ENCODE measurements at regions not wholly inside any gene's neighbourhood (a gene's known extent, or its start where the extent isn't known, plus 50 kb on each side); places are given as distances from the start of the nearest gene placed in this dataset.

- TF ChIP-seq EZH2phosphoT487 (IDR thresholded peaks at IDR 0.05; ENCODE audit: unreplicated experiment) (no peak), STAT1 (IDR thresholded peaks at IDR 0.05; ENCODE audit: unreplicated experiment) (no peak), EZH2 (IDR thresholded peaks at IDR 0.05; ENCODE audit: low read depth, unreplicated experiment) (no peak), ZNF114 (CRISPR knock-in tag; IDR thresholded peaks at IDR 0.05) (no peak), ZNF331 (CRISPR knock-in tag; IDR thresholded peaks at IDR 0.05; ENCODE audit: low read depth) (no peak)
- TF ChIP-seq, protein P1, sequence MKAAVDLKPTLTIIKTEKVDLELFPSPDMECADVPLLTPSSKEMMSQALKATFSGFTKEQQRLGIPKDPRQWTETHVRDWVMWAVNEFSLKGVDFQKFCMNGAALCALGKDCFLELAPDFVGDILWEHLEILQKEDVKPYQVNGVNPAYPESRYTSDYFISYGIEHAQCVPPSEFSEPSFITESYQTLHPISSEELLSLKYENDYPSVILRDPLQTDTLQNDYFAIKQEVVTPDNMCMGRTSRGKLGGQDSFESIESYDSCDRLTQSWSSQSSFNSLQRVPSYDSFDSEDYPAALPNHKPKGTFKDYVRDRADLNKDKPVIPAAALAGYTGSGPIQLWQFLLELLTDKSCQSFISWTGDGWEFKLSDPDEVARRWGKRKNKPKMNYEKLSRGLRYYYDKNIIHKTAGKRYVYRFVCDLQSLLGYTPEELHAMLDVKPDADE (IDR thresholded peaks at IDR 0.05): no peak
- no peaks in the 10 kb centered on the region for H4K20me1 ChIP-seq (replicated peaks; ENCODE audit: insufficient read depth)
- no peak for ATAC-seq
These were observed 117.6 kb upstream of the PWP1 start for GRCh38 chr12:107567876-107568619.

DNA sequence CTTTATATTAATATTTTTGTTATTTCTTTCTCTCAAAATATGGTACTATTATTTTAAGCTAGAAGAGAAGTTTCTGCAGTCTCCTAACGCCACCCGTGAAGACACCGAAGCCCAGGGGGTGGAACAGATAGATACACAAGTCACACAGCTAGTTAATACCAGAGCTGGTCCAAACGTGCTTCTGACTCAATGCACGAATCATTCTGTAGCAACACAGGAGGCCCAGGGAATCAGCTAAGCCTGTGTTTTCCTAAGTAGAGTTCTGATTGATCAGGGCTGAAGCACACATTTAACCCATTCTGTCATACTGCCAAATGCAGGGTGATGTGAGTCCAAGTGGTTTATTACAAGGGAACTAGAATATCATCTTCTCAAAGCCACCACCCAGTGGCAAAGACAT is 116.9 kb upstream of the PWP1 start:
- no peak overlapping the region for H3K4me3 ChIP-seq
- H3K9me3 Mint-ChIP-seq: no peaks in the 10 kb centered on the region
- TF ChIP-seq REST (IDR thresholded peaks at IDR 0.05; ENCODE audit: unreplicated experiment) (no peak), POLR2AphosphoS5 (IDR thresholded peaks at IDR 0.05; ENCODE audit: low read depth) (no peak), EZH2 (IDR thresholded peaks at IDR 0.05; ENCODE audit: low read depth, unreplicated experiment) (no peak), STAT1 (IDR thresholded peaks at IDR 0.05; ENCODE audit: unreplicated experiment) (no peak), JUNB (IDR thresholded peaks at IDR 0.05; ENCODE audit: unreplicated experiment) (no peak), ZNF114 (CRISPR knock-in tag; IDR thresholded peaks at IDR 0.05) (no peak), EZH2phosphoT487 (IDR thresholded peaks at IDR 0.05; ENCODE audit: unreplicated experiment) (no peak), ZNF331 (CRISPR knock-in tag; IDR thresholded peaks at IDR 0.05; ENCODE audit: low read depth) (no peak), CREB1 (CRISPR knock-in tag; IDR thresholded peaks at IDR 0.05; ENCODE audit: low read depth) (no peak), CTCF (conservative IDR thresholded peaks at IDR 0.05; ENCODE audit: low read depth in 2 of 2) (no peak)
- TF ChIP-seq, protein P1 (IDR thresholded peaks at IDR 0.05): no peak

More at GRCh38 chr12:107567876-107568619, 117.6 kb upstream of the PWP1 start:
- H3K4me3 Mint-ChIP-seq: no peak overlapping the region
- H3K4me2 ChIP-seq: no peak overlapping the region
- no peak overlapping the region for H2AFZ ChIP-seq
- no peaks in the 10 kb centered on the region for H3K9me3 Mint-ChIP-seq
- H3K9me2 ChIP-seq (ENCODE audit: insufficient read depth): no peaks in the 10 kb centered on the region
- no peaks in the 10 kb centered on the region for H3K4me1 Mint-ChIP-seq
- no peaks in the 10 kb centered on the region for H3K27me3 ChIP-seq (ENCODE audit: insufficient read depth)
- no peak overlapping the region for H3K27ac Mint-ChIP-seq
- no peaks in the 10 kb centered on the region for H3K36me3 Mint-ChIP-seq (ENCODE audit: low read depth)
- no peaks in the 10 kb centered on the region for H3F3A ChIP-seq (replicated peaks; ENCODE audit: low read depth)
- H3K4me3 ChIP-seq: no peak overlapping the region
- H3K4me1 ChIP-seq (ENCODE audit: insufficient read depth): no peaks in the 10 kb centered on the region
- H3K27me3 Mint-ChIP-seq (ENCODE audit: insufficient read depth, low read depth, poor library complexity): peaks cover 3% of the 10 kb centered on the region
- no peaks in the 10 kb centered on the region for H3K79me2 ChIP-seq (replicated peaks; ENCODE audit: insufficient read depth)
- DNase-seq (ENCODE audit: low spot score): no peak
- no peak overlapping the region for H3K27ac ChIP-seq (ENCODE audit: low read depth)
- no peaks in the 10 kb centered on the region for H3K36me3 ChIP-seq (ENCODE audit: insufficient read depth)

More for the DNA sequence above, 116.9 kb upstream of the PWP1 start:
- Mint-ChIP-seq H3K4me1 (no peaks in the 10 kb centered on the region), H3K36me3 (ENCODE audit: low read depth) (no peaks in the 10 kb centered on the region), H3K4me3 (no peak overlapping the region), H3K27me3 (ENCODE audit: insufficient read depth, low read depth, poor library complexity) (peaks cover 3% of the 10 kb centered on the region), H3K27ac (no peak overlapping the region)
- H3K36me3 ChIP-seq (ENCODE audit: insufficient read depth): no peaks in the 10 kb centered on the region
- no peaks in the 10 kb centered on the region for H3K9me2 ChIP-seq (ENCODE audit: insufficient read depth)
- no peak for DNase-seq (ENCODE audit: low spot score)
- no peaks in the 10 kb centered on the region for H3K4me1 ChIP-seq (ENCODE audit: insufficient read depth)
- ATAC-seq: no peak
- no peak overlapping the region for H2AFZ ChIP-seq
- no peaks in the 10 kb centered on the region for H3F3A ChIP-seq (replicated peaks; ENCODE audit: low read depth)
- H4K20me1 ChIP-seq (replicated peaks; ENCODE audit: insufficient read depth): no peaks in the 10 kb centered on the region
- H3K4me2 ChIP-seq: no peak overlapping the region
- no peaks in the 10 kb centered on the region for H3K27me3 ChIP-seq (ENCODE audit: insufficient read depth)
- H3K79me2 ChIP-seq (replicated peaks; ENCODE audit: insufficient read depth): no peaks in the 10 kb centered on the region
- no peak overlapping the region for H3K27ac ChIP-seq (ENCODE audit: low read depth)

All from GM23338 (cell line).